CD14-positive monocyte (primary cell): ENCODE measurements at regions not wholly inside any gene's neighbourhood (a gene's known extent, or its start where the extent isn't known, plus 50 kb on each side); places are given as distances from the start of the nearest gene placed in this dataset.

Experiments used
- DNase-seq, 3 donors: peaks; one replicate each; pipeline ENCODE4 v3.0.0-alpha.2; 2011 to 2022
- H2AFZ ChIP-seq: 2 replicates; pipeline ENCODE4 v1.6.0; 2012; ENCODE audit warnings: mild to moderate bottlenecking, low read depth, low read length, inconsistent platforms; ENCODE audit not compliant: insufficient read depth, poor library complexity, severe bottlenecking
- H3K27ac ChIP-seq, 2 donors: 1 replicate in 1 of 2; 2 replicates in 1 of 2; pipeline ENCODE4 v1.5.1; 2012 to 2013; ENCODE audit warnings: low read length in 2 of 2, control low read depth in 1 of 2, inconsistent platforms in 1 of 2, low read depth in 1 of 2, mild to moderate bottlenecking in 1 of 2
- H3K27me3 ChIP-seq, 2 donors: one replicate each; pipeline versions ENCODE4 v1.6.0 to v1.6.1; 2011 to 2013; ENCODE audit warnings: low read length in 2 of 2; ENCODE audit not compliant: control insufficient read depth in 2 of 2, insufficient read depth in 2 of 2
- H3K36me3 ChIP-seq, 2 donors: replicated peaks in 1 of 2; 1 replicate in 1 of 2; 2 replicates in 1 of 2; pipeline versions ENCODE4 v1.5.1 to v1.6.1; 2012 to 2013; ENCODE audit warnings: low read length in 2 of 2, control low read depth in 1 of 2, inconsistent platforms in 1 of 2, mild to moderate bottlenecking in 1 of 2; ENCODE audit not compliant: insufficient read depth in 2 of 2, control insufficient read depth in 1 of 2
- H3K4me1 ChIP-seq, 2 donors: 1 replicate in 1 of 2; 2 replicates in 1 of 2; pipeline versions ENCODE4 v1.5.1 to v1.6.1; 2012 to 2013; ENCODE audit warnings: low read length in 2 of 2, control low read depth in 1 of 2, inconsistent platforms in 1 of 2, mild to moderate bottlenecking in 1 of 2, moderate library complexity in 1 of 2; ENCODE audit not compliant: insufficient read depth in 2 of 2, control insufficient read depth in 1 of 2
- H3K4me2 ChIP-seq: replicated peaks from 2 replicates; pipeline ENCODE3; 2012; ENCODE audit warnings: low read length, moderate library complexity, mild to moderate bottlenecking; ENCODE audit not compliant: poor library complexity, severe bottlenecking; ENCODE audit errors: extremely low read depth
- H3K4me3 ChIP-seq, 3 experiments: fragments of 200-600 bp in 1 of 3; sonication (generic) in 1 of 3; replicated peaks in 1 of 3; 1 replicate in 2 of 3; 2 replicates in 1 of 3; pipeline ENCODE4 v1.5.1; 2011 to 2013; ENCODE audit warnings: low read length in 3 of 3, mild to moderate bottlenecking in 3 of 3, control low read depth in 2 of 3, low read depth in 2 of 3, inconsistent platforms in 1 of 3, moderate library complexity in 1 of 3
- H3K79me2 ChIP-seq: 2 replicates; pipeline ENCODE4 v1.6.0; 2012; ENCODE audit warnings: mild to moderate bottlenecking, control low read depth, inconsistent platforms, low read length, moderate library complexity; ENCODE audit not compliant: insufficient read depth
- H3K9ac ChIP-seq: 2 replicates; pipeline ENCODE4 v1.6.0; 2017; ENCODE audit warnings: low read length, mild to moderate bottlenecking; ENCODE audit not compliant: insufficient read depth, poor library complexity, severe bottlenecking
- H3K9me3 ChIP-seq, 2 donors: replicated peaks in 1 of 2; 1 replicate in 1 of 2; 2 replicates in 1 of 2; pipeline versions ENCODE4 v1.5.1 to v1.6.1; 2012 to 2013; ENCODE audit warnings: low read length in 2 of 2, control low read depth in 1 of 2; ENCODE audit not compliant: control insufficient read depth in 1 of 2, insufficient read depth in 1 of 2
- H4K20me1 ChIP-seq: 2 replicates; pipeline ENCODE4 v1.6.0; 2012; ENCODE audit warnings: mild to moderate bottlenecking, low read length, control low read depth, moderate library complexity; ENCODE audit not compliant: insufficient read depth
- H3K27ac Mint-ChIP-seq, 7 donors: one replicate each; pipeline ENCODE4 v1.8.0; 2020; ENCODE audit warnings: mild to moderate bottlenecking in 7 of 7, mixed read lengths in 7 of 7, moderate library complexity in 6 of 7, inconsistent platforms in 2 of 7
- H3K27me3 Mint-ChIP-seq, 3 donors: one replicate each; pipeline ENCODE4 v1.8.0; 2021 to 2022; ENCODE audit warnings: low read depth in 3 of 3, mild to moderate bottlenecking in 3 of 3, mixed read lengths in 3 of 3, moderate library complexity in 3 of 3, inconsistent platforms in 1 of 3
- H3K36me3 Mint-ChIP-seq, 2 donors: one replicate each; pipeline ENCODE4 v1.8.0; 2020; ENCODE audit warnings: mixed read lengths in 2 of 2, inconsistent platforms in 1 of 2, mild to moderate bottlenecking in 1 of 2
- H3K4me1 Mint-ChIP-seq: one replicate; pipeline ENCODE4 v1.8.0; 2020; ENCODE audit warnings: mild to moderate bottlenecking, mixed read lengths
- H3K4me3 Mint-ChIP-seq, 2 donors: one replicate each; pipeline ENCODE4 v1.8.0; 2020; ENCODE audit warnings: mild to moderate bottlenecking in 2 of 2, mixed read lengths in 2 of 2, moderate library complexity in 1 of 2
- H3K9me3 Mint-ChIP-seq, 7 donors: one replicate each; pipeline ENCODE4 v1.8.0; 2020 to 2022; ENCODE audit warnings: mixed read lengths in 7 of 7, mild to moderate bottlenecking in 6 of 7, moderate library complexity in 6 of 7, inconsistent platforms in 2 of 7
- WGBS: methylation state at CpG from one replicate; pipeline ENCODE4 v1.1.5; 2013; ENCODE audit warnings: missing lambda C conversion rate; ENCODE audit not compliant: insufficient coverage; 5-methylcytosine and 5-hydroxymethylcytosine counted together
- intact Hi-C, 2 donors: fragments of 100-400 bp; cut with micrococcal nuclease; formaldehyde crosslinking; loops; one replicate each; pipeline versions ENCODE4 v1.15.0 to v1.15.1; 2023
- TF ChIP-seq, protein P1 (sequence below): fragments of 200-600 bp; IDR thresholded peaks from one replicate; pipeline ENCODE4 v1.8.0; 2022; ENCODE audit warnings: antibody characterized with exemption, mild to moderate bottlenecking

DNA sequence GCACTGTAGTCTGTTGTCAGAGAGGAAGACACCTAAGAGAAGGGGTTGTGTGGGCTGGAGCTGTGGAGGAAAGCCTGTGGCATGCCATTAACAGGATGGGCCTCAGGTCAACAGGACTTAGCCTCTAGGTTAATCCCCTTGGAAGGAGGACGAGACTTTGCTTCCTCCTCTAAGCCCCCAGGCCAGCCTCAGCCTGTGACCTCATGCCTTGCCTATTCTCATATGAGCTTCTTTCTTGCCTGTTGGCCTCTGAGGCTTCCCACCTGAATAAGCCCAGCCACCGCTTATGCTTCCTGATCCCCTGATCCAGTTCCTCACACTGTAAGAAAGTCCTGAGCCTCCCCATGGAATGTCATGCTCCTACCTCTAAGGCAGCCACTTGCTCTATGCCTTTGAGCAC is 52.2 kb upstream of the TBC1D21 start:
- Histone ChIP-seq H3K4me2 (no peak overlapping the region), H3K36me3 (no peaks in the 10 kb centered on the region), H3K27me3 (no peaks in the 10 kb centered on the region), H3K27ac (no peak overlapping the region), H4K20me1 (no peaks in the 10 kb centered on the region), H3K79me2 (no peaks in the 10 kb centered on the region), H3K4me3 (no peak overlapping the region), H3K9ac (no peak overlapping the region), H3K4me1 (no peaks in the 10 kb centered on the region), H3K9me3 (no peaks in the 10 kb centered on the region), H2AFZ (no peak overlapping the region)
- intact Hi-C loops, result no loop called here
- DNase-seq, result no peak
- Mint-ChIP-seq H3K27me3 (peaks cover 0 to 9% (median 5%) of the 10 kb centered on the region in 3 donors), H3K27ac (peak overlapping the region in 1 of 7 donors; percentile 8), H3K4me3 (no peak overlapping the region), H3K9me3 (peaks cover 0 to 8% (median 5%) of the 10 kb centered on the region in 7 donors), H3K4me1 (peaks cover 2% of the 10 kb centered on the region), H3K36me3 (no peaks in the 10 kb centered on the region)
- TF ChIP-seq, protein P1, sequence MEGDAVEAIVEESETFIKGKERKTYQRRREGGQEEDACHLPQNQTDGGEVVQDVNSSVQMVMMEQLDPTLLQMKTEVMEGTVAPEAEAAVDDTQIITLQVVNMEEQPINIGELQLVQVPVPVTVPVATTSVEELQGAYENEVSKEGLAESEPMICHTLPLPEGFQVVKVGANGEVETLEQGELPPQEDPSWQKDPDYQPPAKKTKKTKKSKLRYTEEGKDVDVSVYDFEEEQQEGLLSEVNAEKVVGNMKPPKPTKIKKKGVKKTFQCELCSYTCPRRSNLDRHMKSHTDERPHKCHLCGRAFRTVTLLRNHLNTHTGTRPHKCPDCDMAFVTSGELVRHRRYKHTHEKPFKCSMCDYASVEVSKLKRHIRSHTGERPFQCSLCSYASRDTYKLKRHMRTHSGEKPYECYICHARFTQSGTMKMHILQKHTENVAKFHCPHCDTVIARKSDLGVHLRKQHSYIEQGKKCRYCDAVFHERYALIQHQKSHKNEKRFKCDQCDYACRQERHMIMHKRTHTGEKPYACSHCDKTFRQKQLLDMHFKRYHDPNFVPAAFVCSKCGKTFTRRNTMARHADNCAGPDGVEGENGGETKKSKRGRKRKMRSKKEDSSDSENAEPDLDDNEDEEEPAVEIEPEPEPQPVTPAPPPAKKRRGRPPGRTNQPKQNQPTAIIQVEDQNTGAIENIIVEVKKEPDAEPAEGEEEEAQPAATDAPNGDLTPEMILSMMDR, result no peak
- 93% methylated on average over 2 of the region's 2 CpGs for WGBS

DNA sequence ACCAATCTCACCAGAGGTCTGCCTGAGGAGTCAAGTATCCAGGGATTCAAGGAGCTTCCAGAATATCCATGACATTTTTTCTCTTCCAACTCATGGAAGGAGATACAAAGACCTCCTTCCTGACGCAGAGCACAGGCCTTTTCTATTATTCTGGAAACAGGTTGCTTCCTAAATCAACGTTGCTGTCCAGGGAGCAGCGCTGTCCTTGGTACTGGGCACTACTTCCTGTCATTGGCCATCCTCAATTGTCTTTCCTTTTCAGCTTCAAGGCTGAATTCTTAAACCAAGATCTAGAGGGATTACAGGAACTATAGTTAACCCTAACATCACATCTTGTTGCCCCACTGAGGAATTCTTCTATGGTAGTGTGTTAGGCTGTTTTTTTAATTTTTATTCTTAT is 50.4 kb upstream of the TBC1D21 start:
- Histone ChIP-seq H2AFZ (no peak overlapping the region), H4K20me1 (no peaks in the 10 kb centered on the region), H3K9me3 (no peaks in the 10 kb centered on the region), H3K36me3 (no peaks in the 10 kb centered on the region), H3K27ac (no peak overlapping the region), H3K27me3 (peaks cover 0 to 4% of the 10 kb centered on the region in 2 donors), H3K79me2 (no peaks in the 10 kb centered on the region), H3K4me3 (no peak overlapping the region), H3K4me2 (no peak overlapping the region), H3K4me1 (no peaks in the 10 kb centered on the region), H3K9ac (no peak overlapping the region)
- DNase-seq, result no peak
- no peaks in the 10 kb centered on the region for H3K36me3 Mint-ChIP-seq
- H3K27me3 Mint-ChIP-seq, result peaks cover 3 to 8% (median 7%) of the 10 kb centered on the region in 3 donors
- TF ChIP-seq, protein P1, result no peak
- peaks cover 2% of the 10 kb centered on the region for H3K4me1 Mint-ChIP-seq
- intact Hi-C loops, result no loop called here
- H3K9me3 Mint-ChIP-seq, result peaks cover 0 to 8% (median 5%) of the 10 kb centered on the region in 7 donors
- H3K27ac Mint-ChIP-seq, result no peak overlapping the region
- WGBS, result 22% methylated on average over 2 of the region's 3 CpGs
- no peak overlapping the region for H3K4me3 Mint-ChIP-seq
